ENCODE measurements at regions not wholly inside any gene's neighbourhood (a gene's known extent, or its start where the extent isn't known, plus 50 kb on each side); places are given as distances from the start of the nearest gene placed in this dataset.
A peak's percentile ranks its signal among the peaks of the same experiment; 100 is the strongest.

DNA sequence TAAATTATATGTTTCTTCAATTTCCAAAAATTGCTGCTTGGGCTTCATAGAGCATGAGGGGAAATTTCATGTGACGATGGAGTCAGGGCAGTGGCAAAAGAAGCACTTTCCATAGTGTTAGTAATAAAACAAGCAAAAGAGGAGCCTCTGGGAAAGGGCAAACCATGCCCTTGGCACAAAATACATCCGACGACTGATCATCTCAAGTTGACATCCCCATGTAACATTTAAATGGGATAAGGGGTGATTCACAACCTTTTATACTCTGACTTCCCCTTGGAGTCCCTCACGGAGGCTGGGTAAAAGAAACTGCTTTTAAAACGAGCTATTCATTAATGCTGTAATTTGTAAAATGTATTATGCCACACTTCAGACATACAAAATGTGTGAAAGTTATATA lies 161.4 kb upstream of the DMRT1 start:
- H3K27ac ChIP-seq, result no peak overlapping the region
- H3K27me3 ChIP-seq (ENCODE audit: insufficient read depth in 3 of 3, low read length in 2 of 3), result no peaks in the 10 kb centered on the region
- ATAC-seq (no peak), DNase-seq (no peak)
- TF ChIP-seq, protein P1, sequence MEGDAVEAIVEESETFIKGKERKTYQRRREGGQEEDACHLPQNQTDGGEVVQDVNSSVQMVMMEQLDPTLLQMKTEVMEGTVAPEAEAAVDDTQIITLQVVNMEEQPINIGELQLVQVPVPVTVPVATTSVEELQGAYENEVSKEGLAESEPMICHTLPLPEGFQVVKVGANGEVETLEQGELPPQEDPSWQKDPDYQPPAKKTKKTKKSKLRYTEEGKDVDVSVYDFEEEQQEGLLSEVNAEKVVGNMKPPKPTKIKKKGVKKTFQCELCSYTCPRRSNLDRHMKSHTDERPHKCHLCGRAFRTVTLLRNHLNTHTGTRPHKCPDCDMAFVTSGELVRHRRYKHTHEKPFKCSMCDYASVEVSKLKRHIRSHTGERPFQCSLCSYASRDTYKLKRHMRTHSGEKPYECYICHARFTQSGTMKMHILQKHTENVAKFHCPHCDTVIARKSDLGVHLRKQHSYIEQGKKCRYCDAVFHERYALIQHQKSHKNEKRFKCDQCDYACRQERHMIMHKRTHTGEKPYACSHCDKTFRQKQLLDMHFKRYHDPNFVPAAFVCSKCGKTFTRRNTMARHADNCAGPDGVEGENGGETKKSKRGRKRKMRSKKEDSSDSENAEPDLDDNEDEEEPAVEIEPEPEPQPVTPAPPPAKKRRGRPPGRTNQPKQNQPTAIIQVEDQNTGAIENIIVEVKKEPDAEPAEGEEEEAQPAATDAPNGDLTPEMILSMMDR (IDR thresholded peaks at IDR 0.05), result no peak
- H3K4me1 ChIP-seq, result peaks cover 21% of the 10 kb centered on the region
- H3K9me3 ChIP-seq, result no peaks in the 10 kb centered on the region
- no peaks in the 10 kb centered on the region for H3K36me3 ChIP-seq (ENCODE audit: insufficient read depth in 1 of 2, low read depth in 1 of 2)
- 75 to 89% (median 88%) methylated on average over 5 of the region's 5 CpGs for WGBS, 3 donors
- H3K4me3 ChIP-seq, result no peak overlapping the region
- intact Hi-C loops (cut with DNase I), result no loop called here

DNA sequence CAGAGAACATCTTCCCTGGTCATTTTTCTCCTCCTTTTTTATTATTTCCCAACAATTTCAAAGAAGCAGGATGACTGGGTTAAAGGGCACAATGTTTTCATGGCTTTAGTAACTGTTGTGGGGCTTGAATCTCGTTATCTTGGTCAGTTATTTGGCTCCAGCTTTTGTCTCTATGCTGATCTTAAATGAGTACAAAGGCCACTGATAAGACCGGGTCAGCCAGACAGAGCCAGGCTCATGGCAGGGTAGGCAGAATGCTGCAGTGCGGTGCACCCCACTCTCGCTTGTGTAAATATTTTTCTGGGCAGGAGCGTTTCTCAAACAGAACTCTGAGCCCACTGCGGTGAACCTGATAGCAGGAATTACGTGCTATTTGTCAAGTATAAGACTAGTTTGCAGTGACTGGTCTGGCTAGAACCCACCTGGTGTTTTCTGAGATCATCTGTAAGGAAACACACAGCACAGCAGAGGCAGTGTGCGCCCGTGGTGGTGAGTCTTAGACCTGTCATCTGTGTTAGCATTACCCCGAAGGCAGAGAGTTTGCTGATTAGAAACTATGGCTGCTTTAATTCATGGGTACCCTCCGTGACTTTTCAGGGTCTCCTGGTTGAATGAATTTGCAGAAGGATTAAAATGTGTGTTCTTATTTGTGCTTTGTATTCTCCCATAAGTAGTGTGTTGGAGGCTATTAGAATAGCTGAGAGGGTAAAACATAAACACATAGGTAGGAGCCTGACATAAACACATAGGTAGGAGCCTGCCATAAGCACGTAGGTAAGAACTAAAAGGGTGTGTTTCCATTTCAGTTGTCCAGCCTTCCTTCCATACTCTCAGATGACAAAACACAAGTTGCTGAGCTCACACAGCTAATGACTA lies 158.6 kb upstream of the DMRT1 start:
- H3K27ac ChIP-seq, result no peak overlapping the region
- H3K27me3 ChIP-seq (ENCODE audit: insufficient read depth in 3 of 3, low read length in 2 of 3), result no peaks in the 10 kb centered on the region
- H3K36me3 ChIP-seq (ENCODE audit: insufficient read depth in 1 of 2, low read depth in 1 of 2), result no peaks in the 10 kb centered on the region
- DNase-seq, result no peak
- peaks cover 37% of the 10 kb centered on the region for H3K4me1 ChIP-seq
- intact Hi-C loops (cut with DNase I), result no loop called here
- TF ChIP-seq, protein P1 (IDR thresholded peaks at IDR 0.05), result no peak
- 73 to 84% (median 77%) methylated on average over 12 of the region's 12 CpGs for WGBS, 3 donors
- H3K9me3 ChIP-seq, result no peaks in the 10 kb centered on the region
- ATAC-seq, result peak in 3 of 4 donors; percentile 48 to 53 (median 52)
- no peak overlapping the region for H3K4me3 ChIP-seq

DNA sequence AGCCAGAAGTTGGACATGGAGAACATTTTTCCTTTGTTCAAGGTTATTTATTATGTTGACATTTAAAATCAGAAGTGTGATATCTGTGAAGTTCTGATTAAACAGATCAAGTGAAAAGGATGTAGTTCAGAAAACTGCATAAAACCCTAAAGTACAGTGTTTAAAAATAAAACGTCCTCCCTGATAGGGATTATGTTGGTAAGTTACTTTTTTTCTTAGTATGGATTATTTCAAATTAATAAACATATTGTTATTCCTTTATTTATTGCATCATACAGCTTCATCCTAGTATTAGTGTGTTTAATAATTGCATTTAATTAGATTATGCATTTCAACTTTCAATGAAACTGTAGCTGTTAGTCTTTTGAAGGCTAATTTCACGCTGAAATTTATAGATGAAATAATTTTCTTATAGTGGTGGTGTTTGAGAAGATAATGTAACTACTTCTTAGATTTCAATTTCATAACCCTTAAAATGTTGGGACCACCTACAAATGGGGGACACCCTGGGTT lies 157.9 kb upstream of the DMRT1 start:
- H3K27ac ChIP-seq, result peak overlapping the region; percentile 77
- peaks cover 37% of the 10 kb centered on the region for H3K4me1 ChIP-seq
- TF ChIP-seq, protein P1 (IDR thresholded peaks at IDR 0.05), result no peak
- ATAC-seq, result no peak
- no peaks in the 10 kb centered on the region for H3K27me3 ChIP-seq (ENCODE audit: insufficient read depth in 3 of 3, low read length in 2 of 3)
- intact Hi-C loops (cut with DNase I), result no loop called here
- no peak for DNase-seq
- WGBS, 3 donors, result 37 to 63% (median 44%) methylated on average over 2 of the region's 2 CpGs
- peak overlapping the region; percentile 45 for H3K4me3 ChIP-seq
- H3K9me3 ChIP-seq, result no peaks in the 10 kb centered on the region
- H3K36me3 ChIP-seq (ENCODE audit: insufficient read depth in 1 of 2, low read depth in 1 of 2), result no peaks in the 10 kb centered on the region

DNA sequence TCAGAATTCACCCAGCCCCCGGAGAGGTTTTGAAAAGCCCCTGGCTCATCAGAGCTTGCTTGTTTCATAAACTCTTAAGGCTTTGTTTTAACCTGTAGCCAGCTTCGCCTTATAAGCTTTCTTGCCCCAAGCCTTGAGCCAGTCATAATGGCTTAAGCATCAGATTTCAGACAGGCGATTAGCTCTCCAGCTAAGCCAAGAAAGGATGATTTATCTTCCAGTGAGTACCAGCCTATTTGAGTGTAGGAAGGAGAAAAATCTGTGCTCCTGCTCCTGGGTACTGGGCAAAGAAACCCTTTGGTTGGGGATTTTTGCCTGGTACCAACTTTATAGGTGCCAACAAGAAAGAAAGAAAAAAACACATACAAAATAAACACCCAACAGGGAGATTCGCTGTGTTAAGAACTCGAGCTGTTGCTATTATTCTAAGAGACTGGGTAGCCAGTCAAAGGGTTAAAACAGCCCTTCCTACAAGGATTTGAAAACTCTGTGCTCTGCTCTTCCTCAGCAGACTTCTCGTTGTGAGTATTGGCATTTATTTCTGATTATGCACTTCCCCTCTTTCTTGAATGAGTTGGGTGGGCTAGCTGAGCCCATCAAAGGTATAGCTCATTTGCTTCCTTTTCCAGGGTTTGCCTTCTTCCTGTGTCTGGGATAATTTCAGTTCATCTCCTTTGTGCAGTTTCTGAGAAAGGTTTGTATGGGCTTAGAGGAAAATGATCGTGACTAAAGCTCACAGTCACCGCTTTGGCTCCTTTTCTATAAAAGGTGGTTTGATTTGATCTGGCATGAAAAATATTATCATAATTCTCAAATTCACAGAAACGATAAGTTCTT lies 157.2 kb upstream of the DMRT1 start:
- Histone ChIP-seq H3K9me3 (no peaks in the 10 kb centered on the region), H3K27ac (peak overlapping the region; percentile 77), H3K4me1 (peaks cover 37% of the 10 kb centered on the region), H3K36me3 (ENCODE audit: insufficient read depth in 1 of 2, low read depth in 1 of 2) (no peaks in the 10 kb centered on the region), H3K4me3 (peak overlapping the region; percentile 45), H3K27me3 (ENCODE audit: insufficient read depth in 3 of 3, low read length in 2 of 3) (no peaks in the 10 kb centered on the region)
- no peak for DNase-seq
- intact Hi-C loops (cut with DNase I), result no loop called here
- ATAC-seq, result peak; percentile 75 to 90 (median 86)
- TF ChIP-seq, protein P1 (IDR thresholded peaks at IDR 0.05), result no peak
- WGBS, 3 donors, result 30 to 43% (median 38%) methylated on average over 9 of the region's 9 CpGs

Measured in psoas muscle (tissue), 7 donors.